ENCODE measurements at regions not wholly inside any gene's neighbourhood (a gene's known extent, or its start where the extent isn't known, plus 50 kb on each side); places are given as distances from the start of the nearest gene placed in this dataset.

- no peak for TF ChIP-seq ZNF609 (CRISPR knock-in tag; IDR thresholded peaks at IDR 0.05; ENCODE audit: borderline replicate concordance)
- no peak for TF ChIP-seq ZFPM2 (CRISPR knock-in tag; IDR thresholded peaks at IDR 0.05)
- peak in 1 of 2 experiments; percentile 15; a peak in 1 of 4 replicates for TF ChIP-seq MLLT1 (IDR thresholded peaks at IDR 0.05)
- TF ChIP-seq POLR3G (IDR thresholded peaks at IDR 0.05; ENCODE audit: extremely low read depth, insufficient read length, insufficient replicate concordance), result peak; percentile 49
- peak; percentile 28; the same call in 1 of the 2 replicates for TF ChIP-seq POLR2G (IDR thresholded peaks at IDR 0.05; ENCODE audit: low read depth, low read length)
- peak; percentile 67; the same call in 1 of the 2 replicates for TF ChIP-seq THRAP3 (IDR thresholded peaks at IDR 0.05; ENCODE audit: borderline replicate concordance)
- peak; percentile 33; the same call in 1 of the 2 replicates for TF ChIP-seq ETV1 (tag; conservative IDR thresholded peaks at IDR 0.05; ENCODE audit: low read depth)
- no peak for TF ChIP-seq RNF219 (CRISPR knock-in tag; IDR thresholded peaks at IDR 0.05)
- TF ChIP-seq ZNF695 (CRISPR knock-in tag; IDR thresholded peaks at IDR 0.05), result no peak
- no peak for TF ChIP-seq SP2 (IDR thresholded peaks at IDR 0.05; ENCODE audit: extremely low read depth, low read depth, low read length, poor library complexity, severe bottlenecking)
- TF ChIP-seq ZNF232 (CRISPR knock-in tag; IDR thresholded peaks at IDR 0.05), result no peak
- TF ChIP-seq E2F4 (CRISPR knock-in tag; IDR thresholded peaks at IDR 0.05; ENCODE audit: low read depth), result no peak
- no peak for TF ChIP-seq JUNB (CRISPR knock-in tag; conservative IDR thresholded peaks at IDR 0.05)
- no peak; the same call in 1 of the 2 replicates for TF ChIP-seq PREB (CRISPR knock-in tag; IDR thresholded peaks at IDR 0.05)
These were observed 112.5 kb upstream of the NBPF11 start (continued) for GRCh38 chr1:148264374-148265276.

All from K562 (cell line).